ENCODE measurements at regions not wholly inside any gene's neighbourhood (a gene's known extent, or its start where the extent isn't known, plus 50 kb on each side); places are given as distances from the start of the nearest gene placed in this dataset.

- Histone ChIP-seq H3K27ac (no peak overlapping the region), H3K36me3 (ENCODE audit: insufficient read depth in 1 of 2, low read depth in 1 of 2) (no peaks in the 10 kb centered on the region), H3K4me1 (no peaks in the 10 kb centered on the region), H3K9me3 (no peaks in the 10 kb centered on the region), H3K4me3 (no peak overlapping the region), H3K27me3 (ENCODE audit: insufficient read depth in 3 of 3, low read length in 2 of 3) (no peaks in the 10 kb centered on the region)
- no peak for ATAC-seq
- no peak for DNase-seq
- 52 to 82% (median 78%) methylated on average over 3 of the region's 3 CpGs for WGBS, 3 donors
- intact Hi-C loops (cut with DNase I): no loop called here
- TF ChIP-seq CTCF (IDR thresholded peaks at IDR 0.05): no peak
These were observed 89.8 kb upstream of the TUT7 start for GRCh38 chr9:86443992-86444391.

- TF ChIP-seq CTCF (IDR thresholded peaks at IDR 0.05): peak; percentile 72
- intact Hi-C loops (cut with DNase I): loop anchor here (5.0 to 10.0 kb wide), 2 partner anchors 511 to 893 kb away; partner anchors contain the start of gene GAS1 (in 1 of the 2)
- peak; percentile 60 to 74 for DNase-seq
- ATAC-seq: peak; percentile 39 to 68 (median 60)
- 18 to 40% (median 23%) methylated on average over 9 of the region's 9 CpGs for WGBS, 3 donors
- H3K4me3 ChIP-seq: no peak overlapping the region
- no peaks in the 10 kb centered on the region for H3K27me3 ChIP-seq (ENCODE audit: insufficient read depth in 3 of 3, low read length in 2 of 3)
- no peaks in the 10 kb centered on the region for H3K36me3 ChIP-seq (ENCODE audit: insufficient read depth in 1 of 2, low read depth in 1 of 2)
- no peaks in the 10 kb centered on the region for H3K4me1 ChIP-seq
- no peak overlapping the region for H3K27ac ChIP-seq
- peaks cover 3% of the 10 kb centered on the region for H3K9me3 ChIP-seq
These were observed 80.0 kb upstream of the TUT7 start for GRCh38 chr9:86434039-86434726.

GRCh38 chr9:86424251-86424891 lies 70.2 kb upstream of the TUT7 start:
- Histone ChIP-seq H3K27me3 (ENCODE audit: insufficient read depth in 3 of 3, low read length in 2 of 3) (no peaks in the 10 kb centered on the region), H3K27ac (no peak overlapping the region), H3K36me3 (ENCODE audit: insufficient read depth in 1 of 2, low read depth in 1 of 2) (no peaks in the 10 kb centered on the region), H3K4me1 (no peaks in the 10 kb centered on the region), H3K4me3 (no peak overlapping the region), H3K9me3 (no peaks in the 10 kb centered on the region)
- intact Hi-C loops (cut with DNase I): no loop called here
- WGBS, 3 donors: 37 to 57% (median 53%) methylated on average over 10 of the region's 10 CpGs
- no peak for DNase-seq
- ATAC-seq: no peak
- TF ChIP-seq CTCF (IDR thresholded peaks at IDR 0.05): no peak

GRCh38 chr9:86413971-86414880 lies 60.0 kb upstream of the TUT7 start:
- H3K4me1 ChIP-seq: no peaks in the 10 kb centered on the region
- no peaks in the 10 kb centered on the region for H3K36me3 ChIP-seq (ENCODE audit: insufficient read depth in 1 of 2, low read depth in 1 of 2)
- no peak overlapping the region for H3K4me3 ChIP-seq
- TF ChIP-seq CTCF (IDR thresholded peaks at IDR 0.05): peak; percentile 73
- H3K27ac ChIP-seq: no peak overlapping the region
- 55 to 58% (median 56%) methylated on average over 10 of the region's 10 CpGs for WGBS, 3 donors
- H3K27me3 ChIP-seq (ENCODE audit: insufficient read depth in 3 of 3, low read length in 2 of 3): no peaks in the 10 kb centered on the region
- no peak for DNase-seq
- intact Hi-C loops (cut with DNase I): loop anchor here (5.0 to 10.0 kb wide), 3 partner anchors 908 to 1251 kb away; no protein-coding TSS in a partner anchor
- ATAC-seq: peak in 1 of 4 donors; percentile 64
- no peaks in the 10 kb centered on the region for H3K9me3 ChIP-seq
